PC-3 (cell line): ENCODE measurements at regions not wholly inside any gene's neighbourhood (a gene's known extent, or its start where the extent isn't known, plus 50 kb on each side); places are given as distances from the start of the nearest gene placed in this dataset.

Source experiments
- ATAC-seq: fragments of 200-7000 bp; cut with Tn5 transposase; 2 replicates; pipeline ENCODE4 v1.9.1; 2020; ENCODE audit warnings: mild to moderate bottlenecking, moderate library complexity
- BruUV-seq: library from RNA; stranded (reverse); fragments of 400-500 nt; replicated peaks from 2 replicates; lab custom pipeline; 2021; lab: Mats Ljungman, UMichigan
- CTCF ChIA-PET: fragments of 300-600 bp; sonication (Branson Sonifier 250); formaldehyde crosslinking; loops from one replicate; lab custom pipeline; 2022; ENCODE audit warnings: antibody characterized with exemption; lab: Charles Lee
- POLR2A ChIA-PET: fragments of 300-600 bp; sonication (Branson Sonifier 250); formaldehyde crosslinking; loops from one replicate; lab custom pipeline; 2022; ENCODE audit warnings: antibody characterized with exemption; ENCODE audit not compliant: unreplicated experiment; lab: Charles Lee
- DNase-seq: peaks from one replicate; pipeline ENCODE4 v3.0.0-alpha.2; 2015
- H2AFZ ChIP-seq: fragments of 300-600 bp; sonication (generic); 2 replicates; pipeline ENCODE4 v1.6.0; 2016; ENCODE audit warnings: antibody characterized with exemption, low read length
- H3F3A ChIP-seq: fragments of 300-600 bp; sonication (generic); one replicate; pipeline ENCODE4 v1.6.0; 2017; ENCODE audit warnings: antibody characterized with exemption, low read length, control low read depth, mild to moderate bottlenecking; ENCODE audit not compliant: unreplicated experiment
- H3K27ac ChIP-seq: fragments of 300-600 bp; sonication (generic); 2 replicates; pipeline ENCODE4 v1.5.1; 2016; ENCODE audit warnings: mild to moderate bottlenecking, low read length
- H3K27me3 ChIP-seq: fragments of 300-600 bp; sonication (generic); 2 replicates; pipeline ENCODE4 v1.6.1; 2016; ENCODE audit warnings: low read length, mixed read lengths
- H3K36me3 ChIP-seq: fragments of 300-600 bp; sonication (generic); 2 replicates; pipeline ENCODE4 v1.6.1; 2016; ENCODE audit warnings: low read depth, mixed run types, low read length, mixed read lengths
- H3K4me1 ChIP-seq: fragments of 300-600 bp; sonication (generic); 2 replicates; pipeline ENCODE4 v1.5.1; 2016; ENCODE audit warnings: low read length; ENCODE audit not compliant: insufficient read depth
- H3K4me2 ChIP-seq: fragments of 300-600 bp; sonication (generic); 2 replicates; pipeline ENCODE4 v1.6.0; 2016; ENCODE audit warnings: low read length
- H3K4me3 ChIP-seq: fragments of 300-600 bp; sonication (generic); 2 replicates; pipeline ENCODE4 v1.5.1; 2016; ENCODE audit warnings: mild to moderate bottlenecking, low read length, mixed read lengths
- H3K79me2 ChIP-seq: fragments of 300-600 bp; sonication (generic); 2 replicates; pipeline ENCODE4 v1.6.1; 2017; ENCODE audit warnings: low read length, mixed read lengths
- H3K9ac ChIP-seq: fragments of 300-600 bp; sonication (generic); 2 replicates; pipeline ENCODE4 v1.6.0; 2016; ENCODE audit warnings: mild to moderate bottlenecking, low read length
- H3K9me2 ChIP-seq: fragments of 300-600 bp; sonication (generic); replicated peaks from 2 replicates; pipeline ENCODE4 v1.6.1; 2016; ENCODE audit warnings: mixed run types, low read length, mixed read lengths
- H3K9me3 ChIP-seq: fragments of 300-600 bp; sonication (generic); 2 replicates; pipeline ENCODE4 v1.6.1; 2016; ENCODE audit warnings: low read length, mixed read lengths
- H4K20me1 ChIP-seq: fragments of 300-600 bp; sonication (generic); 2 replicates; pipeline ENCODE4 v1.6.1; 2016; ENCODE audit warnings: low read length, mixed read lengths
- CTCF ChIP-seq: fragments of 300-600 bp; sonication (generic); conservative IDR thresholded peaks from 2 replicates; pipeline ENCODE4 v1.5.1; 2017; ENCODE audit warnings: antibody characterized with exemption, low read depth, mild to moderate bottlenecking, low read length
- EZH2 ChIP-seq: fragments of 300-600 bp; sonication (generic); IDR thresholded peaks from one replicate; pipeline ENCODE4 v1.6.1; 2017; ENCODE audit warnings: antibody characterized with exemption, mild to moderate bottlenecking, low read length; ENCODE audit not compliant: unreplicated experiment
- EZH2phosphoT487 ChIP-seq: fragments of 300-600 bp; sonication (generic); IDR thresholded peaks from 2 replicates; pipeline ENCODE4 v1.6.1; 2018; ENCODE audit warnings: mild to moderate bottlenecking, antibody characterized with exemption, low read length, borderline replicate concordance
- intact Hi-C: fragments of 100-400 bp; cut with micrococcal nuclease; formaldehyde crosslinking; loops from 2 replicates; pipeline ENCODE4 v1.9.0; 2023

- intact Hi-C loops, result no loop called here
- Histone ChIP-seq H3K9me3 (no peaks in the 10 kb centered on the region), H4K20me1 (no peaks in the 10 kb centered on the region), H3K36me3 (no peaks in the 10 kb centered on the region), H3K4me1 (no peaks in the 10 kb centered on the region), H2AFZ (no peak overlapping the region), H3K9me2 (no peaks in the 10 kb centered on the region), H3K79me2 (no peaks in the 10 kb centered on the region), H3K4me3 (no peak overlapping the region), H3K27ac (no peak overlapping the region), H3K27me3 (peaks cover 30% of the 10 kb centered on the region), H3K4me2 (no peak overlapping the region), H3F3A (no peaks in the 10 kb centered on the region), H3K9ac (no peak overlapping the region)
- CTCF ChIA-PET, result no interaction called here
- POLR2A ChIA-PET, result no interaction called here
- DNase-seq (no peak), ATAC-seq (no peak)
- TF ChIP-seq CTCF (no peak), EZH2phosphoT487 (no peak), EZH2 (no peak)
- no TSS peak for BruUV-seq
Measured at GRCh38 chr16:64696866-64697265, 425.0 kb downstream of the CDH11 start.

DNA sequence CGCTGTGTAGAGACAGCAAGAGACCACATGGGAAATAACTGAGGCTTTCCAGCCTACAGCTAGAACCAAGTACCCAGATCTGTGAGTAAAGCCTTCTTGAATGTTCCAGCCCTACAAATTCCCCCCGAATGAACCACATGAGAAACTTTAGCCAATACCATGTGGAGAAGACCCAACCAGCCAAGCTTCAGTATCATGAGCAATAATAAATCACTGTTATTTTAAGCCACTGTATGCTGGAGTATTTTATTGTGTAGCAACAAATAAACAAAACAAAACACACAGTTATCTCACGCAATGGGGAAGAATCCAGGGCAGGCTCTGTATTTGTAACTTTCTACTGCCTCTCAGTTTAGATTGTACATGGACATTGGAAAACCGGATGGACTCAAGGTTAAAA is 426.2 kb downstream of the CDH11 start:
- Histone ChIP-seq H3K9me2 (no peaks in the 10 kb centered on the region), H3K27me3 (peaks cover 30% of the 10 kb centered on the region), H4K20me1 (no peaks in the 10 kb centered on the region), H3F3A (no peaks in the 10 kb centered on the region), H2AFZ (no peak overlapping the region), H3K9ac (no peak overlapping the region), H3K27ac (no peak overlapping the region), H3K9me3 (no peaks in the 10 kb centered on the region), H3K36me3 (no peaks in the 10 kb centered on the region), H3K79me2 (no peaks in the 10 kb centered on the region), H3K4me1 (no peaks in the 10 kb centered on the region), H3K4me2 (no peak overlapping the region), H3K4me3 (no peak overlapping the region)
- ChIA-PET CTCF (no interaction called here), POLR2A (no interaction called here)
- DNase-seq (no peak), ATAC-seq (no peak)
- no TSS peak for BruUV-seq
- TF ChIP-seq CTCF (no peak), EZH2phosphoT487 (no peak), EZH2 (no peak)
- intact Hi-C loops, result no loop called here

DNA sequence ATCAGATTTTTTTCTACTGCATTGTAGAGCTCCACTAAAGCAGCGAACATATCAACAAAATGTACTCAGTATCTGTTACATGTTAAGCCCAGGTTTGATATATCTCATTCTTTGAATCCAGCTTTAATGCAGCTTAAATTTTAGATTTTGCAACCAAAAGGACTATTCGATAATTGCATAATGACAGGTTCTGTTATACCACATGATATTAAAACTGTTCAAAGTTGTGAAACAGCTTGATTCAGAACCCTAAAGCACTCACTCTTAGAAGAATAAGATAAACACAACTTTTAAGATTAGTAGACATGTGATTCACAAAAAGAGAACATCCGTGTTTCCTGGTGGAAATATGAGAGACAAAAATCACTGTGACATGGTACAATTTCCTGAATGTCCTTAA is 427.9 kb downstream of the CDH11 start:
- intact Hi-C loops, result no loop called here
- BruUV-seq, result no TSS peak
- CTCF ChIA-PET, result no interaction called here

More for the DNA sequence above, 427.9 kb downstream of the CDH11 start:
- H3K27ac ChIP-seq, result no peak overlapping the region
- H3K27me3 ChIP-seq, result peaks cover 30% of the 10 kb centered on the region
- no peaks in the 10 kb centered on the region for H3K9me3 ChIP-seq
- POLR2A ChIA-PET, result no interaction called here
- no peaks in the 10 kb centered on the region for H3K79me2 ChIP-seq
- H3K36me3 ChIP-seq, result no peaks in the 10 kb centered on the region
- TF ChIP-seq EZH2phosphoT487, result no peak
- no peak for TF ChIP-seq EZH2
- no peak for TF ChIP-seq CTCF
- no peak overlapping the region for H3K9ac ChIP-seq
- H3K9me2 ChIP-seq, result no peaks in the 10 kb centered on the region
- no peak overlapping the region for H2AFZ ChIP-seq
- H3K4me1 ChIP-seq, result no peaks in the 10 kb centered on the region
- H3K4me3 ChIP-seq, result no peak overlapping the region
- H4K20me1 ChIP-seq, result no peaks in the 10 kb centered on the region
- DNase-seq (no peak), ATAC-seq (no peak)
- no peaks in the 10 kb centered on the region for H3F3A ChIP-seq
- no peak overlapping the region for H3K4me2 ChIP-seq
